ENCODE measurements at regions not wholly inside any gene's neighbourhood (a gene's known extent, or its start where the extent isn't known, plus 50 kb on each side); places are given as distances from the start of the nearest gene placed in this dataset.

DNA sequence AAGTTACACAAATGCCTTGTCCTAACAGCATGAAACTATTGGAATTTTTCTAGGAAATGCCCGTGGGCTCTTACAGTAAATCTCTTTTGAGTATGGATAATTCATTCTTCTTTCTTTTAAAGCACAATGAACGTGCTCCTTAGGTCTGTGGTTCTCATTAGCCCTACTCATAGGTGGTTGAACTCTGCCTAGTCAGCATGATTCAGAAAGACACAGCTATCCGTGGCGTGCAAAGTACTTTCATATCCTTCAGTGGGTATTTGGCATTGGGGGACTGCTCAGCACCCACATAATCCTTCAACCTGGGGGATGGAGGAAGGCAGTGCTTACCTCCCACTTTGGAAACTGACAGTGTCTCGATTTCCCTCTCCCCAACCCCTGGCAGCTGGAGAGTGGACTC is 462.0 kb upstream of the CLINT1 start:
- no peaks in the 10 kb centered on the region for H3K9me2 ChIP-seq (replicated peaks; ENCODE audit: insufficient read depth, low read length)
- H3K4me2 ChIP-seq (ENCODE audit: low read depth, low read length, poor library complexity, severe bottlenecking): no peak overlapping the region
- H3K27ac ChIP-seq (ENCODE audit: low read depth, low read length): no peak overlapping the region
- no peak overlapping the region for H3K4me3 ChIP-seq (ENCODE audit: insufficient read depth, low read length, poor library complexity, severe bottlenecking)
- H3K9me3 ChIP-seq (ENCODE audit: insufficient read depth, low read length): no peaks in the 10 kb centered on the region
- no peak overlapping the region for H3K9ac ChIP-seq (ENCODE audit: low read length)
- TF ChIP-seq EZH2phosphoT487 (conservative IDR thresholded peaks at IDR 0.05; ENCODE audit: low read length): no peak
- TF ChIP-seq, protein P1, sequence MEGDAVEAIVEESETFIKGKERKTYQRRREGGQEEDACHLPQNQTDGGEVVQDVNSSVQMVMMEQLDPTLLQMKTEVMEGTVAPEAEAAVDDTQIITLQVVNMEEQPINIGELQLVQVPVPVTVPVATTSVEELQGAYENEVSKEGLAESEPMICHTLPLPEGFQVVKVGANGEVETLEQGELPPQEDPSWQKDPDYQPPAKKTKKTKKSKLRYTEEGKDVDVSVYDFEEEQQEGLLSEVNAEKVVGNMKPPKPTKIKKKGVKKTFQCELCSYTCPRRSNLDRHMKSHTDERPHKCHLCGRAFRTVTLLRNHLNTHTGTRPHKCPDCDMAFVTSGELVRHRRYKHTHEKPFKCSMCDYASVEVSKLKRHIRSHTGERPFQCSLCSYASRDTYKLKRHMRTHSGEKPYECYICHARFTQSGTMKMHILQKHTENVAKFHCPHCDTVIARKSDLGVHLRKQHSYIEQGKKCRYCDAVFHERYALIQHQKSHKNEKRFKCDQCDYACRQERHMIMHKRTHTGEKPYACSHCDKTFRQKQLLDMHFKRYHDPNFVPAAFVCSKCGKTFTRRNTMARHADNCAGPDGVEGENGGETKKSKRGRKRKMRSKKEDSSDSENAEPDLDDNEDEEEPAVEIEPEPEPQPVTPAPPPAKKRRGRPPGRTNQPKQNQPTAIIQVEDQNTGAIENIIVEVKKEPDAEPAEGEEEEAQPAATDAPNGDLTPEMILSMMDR (IDR thresholded peaks at IDR 0.05; ENCODE audit: insufficient read depth, low read length, poor library complexity, severe bottlenecking): no peak
- H3K27me3 ChIP-seq (ENCODE audit: low read length): no peaks in the 10 kb centered on the region
- no peaks in the 10 kb centered on the region for H3K36me3 ChIP-seq (ENCODE audit: low read length)
- no peaks in the 10 kb centered on the region for H4K20me1 ChIP-seq (ENCODE audit: low read depth, low read length)
- H3K79me2 ChIP-seq (ENCODE audit: insufficient read depth, low read length): no peaks in the 10 kb centered on the region
- no peaks in the 10 kb centered on the region for H3F3A ChIP-seq (ENCODE audit: insufficient read depth)
- H2AFZ ChIP-seq (ENCODE audit: low read depth, low read length, severe bottlenecking): no peak overlapping the region

DNA sequence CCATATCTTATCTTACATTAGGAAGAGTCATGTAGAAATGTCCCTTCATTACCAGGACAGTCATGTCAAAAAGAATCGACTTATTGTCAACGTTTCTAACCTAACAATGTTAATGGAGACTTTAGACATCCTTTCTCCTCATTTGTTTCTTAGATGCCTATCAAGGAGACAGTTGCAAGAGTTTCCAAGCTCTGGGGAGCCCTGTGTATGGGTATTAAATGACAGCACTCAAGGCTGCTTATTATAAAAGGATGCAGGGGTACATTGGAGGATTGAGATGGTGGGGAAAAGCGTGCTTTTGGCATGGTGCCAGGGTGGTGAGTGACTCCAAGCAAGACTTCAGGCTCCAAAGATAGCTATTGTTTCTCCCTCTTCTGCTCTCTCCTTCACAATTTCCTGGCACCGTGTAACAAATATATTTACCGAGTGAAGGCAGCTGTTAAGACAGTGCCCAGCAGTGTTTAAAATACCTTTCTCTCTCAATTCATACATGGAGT is 461.3 kb upstream of the CLINT1 start:
- no peaks in the 10 kb centered on the region for H3K9me2 ChIP-seq (replicated peaks; ENCODE audit: insufficient read depth, low read length)
- H3K79me2 ChIP-seq (ENCODE audit: insufficient read depth, low read length): no peaks in the 10 kb centered on the region
- H3K4me3 ChIP-seq (ENCODE audit: insufficient read depth, low read length, poor library complexity, severe bottlenecking): no peak overlapping the region
- no peak overlapping the region for H3K27ac ChIP-seq (ENCODE audit: low read depth, low read length)
- no peaks in the 10 kb centered on the region for H3F3A ChIP-seq (ENCODE audit: insufficient read depth)
- H3K4me2 ChIP-seq (ENCODE audit: low read depth, low read length, poor library complexity, severe bottlenecking): no peak overlapping the region
- no peaks in the 10 kb centered on the region for H3K9me3 ChIP-seq (ENCODE audit: insufficient read depth, low read length)
- no peaks in the 10 kb centered on the region for H4K20me1 ChIP-seq (ENCODE audit: low read depth, low read length)
- H3K36me3 ChIP-seq (ENCODE audit: low read length): no peaks in the 10 kb centered on the region
- TF ChIP-seq, protein P1 (IDR thresholded peaks at IDR 0.05; ENCODE audit: insufficient read depth, low read length, poor library complexity, severe bottlenecking): no peak
- no peak for TF ChIP-seq EZH2phosphoT487 (conservative IDR thresholded peaks at IDR 0.05; ENCODE audit: low read length)
- H3K9ac ChIP-seq (ENCODE audit: low read length): no peak overlapping the region
- no peaks in the 10 kb centered on the region for H3K27me3 ChIP-seq (ENCODE audit: low read length)
- no peak overlapping the region for H2AFZ ChIP-seq (ENCODE audit: low read depth, low read length, severe bottlenecking)

DNA sequence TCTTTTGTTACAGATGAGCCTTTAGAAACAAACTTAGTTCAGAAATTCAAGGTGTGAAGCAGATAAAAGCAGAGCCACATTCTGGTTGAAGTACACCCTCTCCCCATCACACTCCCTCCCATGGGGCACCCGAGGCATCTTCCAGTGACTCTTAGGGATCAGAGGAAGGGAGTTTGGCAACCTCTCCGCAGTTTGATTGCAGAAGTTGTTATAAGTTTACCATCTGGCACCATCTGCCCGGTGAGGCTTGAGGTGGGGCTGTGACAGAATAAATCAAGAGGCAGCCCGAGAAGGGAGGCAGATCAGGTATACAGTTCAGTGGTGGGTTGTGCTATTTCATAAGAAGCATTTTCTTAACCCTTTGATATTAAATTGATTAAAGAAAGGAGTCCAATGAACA is 458.6 kb upstream of the CLINT1 start:
- H4K20me1 ChIP-seq (ENCODE audit: low read depth, low read length): no peaks in the 10 kb centered on the region

More for the DNA sequence above, 458.6 kb upstream of the CLINT1 start:
- no peaks in the 10 kb centered on the region for H3K79me2 ChIP-seq (ENCODE audit: insufficient read depth, low read length)
- no peaks in the 10 kb centered on the region for H3K36me3 ChIP-seq (ENCODE audit: low read length)
- H3K27me3 ChIP-seq (ENCODE audit: low read length): no peaks in the 10 kb centered on the region
- no peak overlapping the region for H3K9ac ChIP-seq (ENCODE audit: low read length)
- no peak overlapping the region for H3K4me3 ChIP-seq (ENCODE audit: insufficient read depth, low read length, poor library complexity, severe bottlenecking)
- no peaks in the 10 kb centered on the region for H3K9me2 ChIP-seq (replicated peaks; ENCODE audit: insufficient read depth, low read length)
- H3K4me2 ChIP-seq (ENCODE audit: low read depth, low read length, poor library complexity, severe bottlenecking): no peak overlapping the region
- no peaks in the 10 kb centered on the region for H3K9me3 ChIP-seq (ENCODE audit: insufficient read depth, low read length)
- no peak overlapping the region for H3K27ac ChIP-seq (ENCODE audit: low read depth, low read length)
- H2AFZ ChIP-seq (ENCODE audit: low read depth, low read length, severe bottlenecking): no peak overlapping the region
- no peaks in the 10 kb centered on the region for H3F3A ChIP-seq (ENCODE audit: insufficient read depth)
- no peak for TF ChIP-seq EZH2phosphoT487 (conservative IDR thresholded peaks at IDR 0.05; ENCODE audit: low read length)
- TF ChIP-seq, protein P1 (IDR thresholded peaks at IDR 0.05; ENCODE audit: insufficient read depth, low read length, poor library complexity, severe bottlenecking): no peak

Data from SU-DHL-6 (cell line).